ENCODE measurements at regions not wholly inside any gene's neighbourhood (a gene's known extent, or its start where the extent isn't known, plus 50 kb on each side); places are given as distances from the start of the nearest gene placed in this dataset.
"Not testable (repeated sequence)": the region's sequence is repeated elsewhere in the genome, so short reads cannot be mapped to it uniquely, and the experiment has no call there.

- DNase-seq (ENCODE audit: low read depth): no peak
- Histone ChIP-seq H3K27me3 (replicated peaks; ENCODE audit: control insufficient read depth, insufficient read depth, low read length) (peaks cover 25% of the 10 kb centered on the region), H3K4me1 (ENCODE audit: control insufficient read depth, insufficient read depth, low read length) (peaks cover 7% of the 10 kb centered on the region), H3K36me3 (ENCODE audit: control insufficient read depth, insufficient read depth, low read length, severe bottlenecking) (no peaks in the 10 kb centered on the region), H3K9ac (ENCODE audit: low read length) (no peak overlapping the region), H3K4me3 (ENCODE audit: low read length) (no peak overlapping the region), H3K9me3 (ENCODE audit: control insufficient read depth, low read length) (no peaks in the 10 kb centered on the region)
Observed at GRCh38 chr2:105538840-105539239, 140.0 kb upstream of the FHL2 start.

DNA sequence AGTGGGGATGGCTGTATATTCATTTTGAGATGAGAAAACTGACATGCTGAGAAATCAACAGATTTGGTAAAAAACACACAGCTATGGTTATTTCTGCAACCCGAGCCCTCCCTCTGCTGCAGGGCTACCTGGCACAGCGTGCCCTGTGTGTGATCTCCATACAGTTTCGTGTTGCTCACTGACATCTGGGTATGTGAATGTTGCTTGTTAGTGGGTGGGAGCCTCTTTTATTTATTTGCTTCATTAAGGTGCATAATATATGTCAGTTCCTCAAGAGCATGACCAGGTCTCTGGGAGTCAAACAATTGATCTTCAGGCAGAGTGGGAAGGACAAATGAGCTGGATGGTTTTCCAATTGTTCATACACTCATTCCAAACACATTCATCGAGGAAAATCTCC is 139.1 kb upstream of the FHL2 start:
- Histone ChIP-seq H3K4me3 (ENCODE audit: low read length) (no peak overlapping the region), H3K27me3 (replicated peaks; ENCODE audit: control insufficient read depth, insufficient read depth, low read length) (peaks cover 17% of the 10 kb centered on the region), H3K9me3 (ENCODE audit: control insufficient read depth, low read length) (no peaks in the 10 kb centered on the region), H3K9ac (ENCODE audit: low read length) (no peak overlapping the region), H3K4me1 (ENCODE audit: control insufficient read depth, insufficient read depth, low read length) (peaks cover 7% of the 10 kb centered on the region), H3K36me3 (ENCODE audit: control insufficient read depth, insufficient read depth, low read length, severe bottlenecking) (no peaks in the 10 kb centered on the region)
- no peak for DNase-seq (ENCODE audit: low read depth)

DNA sequence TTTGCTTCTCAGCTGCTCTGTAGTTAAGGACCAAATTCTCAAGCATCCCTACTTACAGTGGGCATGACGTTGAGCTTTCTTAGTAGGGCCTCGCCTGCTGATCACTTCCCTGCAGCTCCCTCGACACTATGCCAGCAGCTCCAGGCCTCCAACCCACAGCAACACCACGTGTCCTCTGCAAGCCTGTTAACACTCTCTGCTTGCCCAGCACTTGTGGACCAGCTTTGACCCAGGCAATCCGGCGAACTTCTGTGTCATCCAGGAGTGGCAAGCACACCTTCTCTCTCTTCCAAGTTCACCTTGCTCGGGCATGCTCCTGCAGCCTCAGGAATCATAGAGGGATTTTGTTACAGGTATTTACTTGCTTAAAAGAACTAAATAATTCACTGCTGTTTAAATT is 138.6 kb upstream of the FHL2 start:
- Histone ChIP-seq H3K9me3 (ENCODE audit: control insufficient read depth, low read length) (no peaks in the 10 kb centered on the region), H3K27me3 (replicated peaks; ENCODE audit: control insufficient read depth, insufficient read depth, low read length) (peaks cover 21% of the 10 kb centered on the region), H3K9ac (ENCODE audit: low read length) (no peak overlapping the region), H3K36me3 (ENCODE audit: control insufficient read depth, insufficient read depth, low read length, severe bottlenecking) (no peaks in the 10 kb centered on the region), H3K4me1 (ENCODE audit: control insufficient read depth, insufficient read depth, low read length) (peaks cover 7% of the 10 kb centered on the region), H3K4me3 (ENCODE audit: low read length) (no peak overlapping the region)
- no peak for DNase-seq (ENCODE audit: low read depth)

DNA sequence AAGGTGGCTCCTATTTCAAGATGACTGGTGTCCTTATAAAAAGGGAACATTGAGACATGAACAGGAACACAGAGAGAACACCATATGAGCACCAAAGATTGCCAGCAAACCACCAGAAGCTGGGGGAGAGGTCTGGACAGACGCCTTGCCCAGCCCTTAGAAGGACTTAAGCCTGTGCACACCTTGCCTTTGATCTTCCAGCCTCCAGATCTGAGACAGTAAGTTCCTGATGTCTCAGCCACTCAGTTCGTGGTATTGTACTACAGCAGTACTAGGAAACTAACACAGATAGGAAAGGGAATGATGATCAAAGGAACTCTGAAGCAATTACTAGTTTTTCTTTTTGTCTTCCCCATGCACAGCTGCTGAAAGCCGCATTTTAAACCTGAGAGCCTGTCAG is 137.3 kb upstream of the FHL2 start:
- DNase-seq (ENCODE audit: low read depth): no peak
- peaks cover 7% of the 10 kb centered on the region for H3K4me1 ChIP-seq (ENCODE audit: control insufficient read depth, insufficient read depth, low read length)
- H3K4me3 ChIP-seq (ENCODE audit: low read length): no peak overlapping the region
- H3K36me3 ChIP-seq (ENCODE audit: control insufficient read depth, insufficient read depth, low read length, severe bottlenecking): no peaks in the 10 kb centered on the region
- H3K9ac ChIP-seq (ENCODE audit: low read length): no peak overlapping the region
- H3K27me3 ChIP-seq (replicated peaks; ENCODE audit: control insufficient read depth, insufficient read depth, low read length): peaks cover 27% of the 10 kb centered on the region
- no peaks in the 10 kb centered on the region for H3K9me3 ChIP-seq (ENCODE audit: control insufficient read depth, low read length)

- H3K27me3 ChIP-seq (replicated peaks; ENCODE audit: control insufficient read depth, insufficient read depth, low read length): peaks cover 21% of the 10 kb centered on the region
- H3K9me3 ChIP-seq (ENCODE audit: control insufficient read depth, low read length); H3K4me3 ChIP-seq (ENCODE audit: low read length); H3K36me3 ChIP-seq (ENCODE audit: control insufficient read depth, insufficient read depth, low read length, severe bottlenecking); DNase-seq (ENCODE audit: low read depth); H3K9ac ChIP-seq (ENCODE audit: low read length); H3K4me1 ChIP-seq (ENCODE audit: control insufficient read depth, insufficient read depth, low read length): not testable (repeated sequence)
Observed at GRCh38 chr2:105529258-105529657, 130.4 kb upstream of the FHL2 start.

- H3K4me3 ChIP-seq (ENCODE audit: low read length): no peak overlapping the region
- H3K36me3 ChIP-seq (ENCODE audit: control insufficient read depth, insufficient read depth, low read length, severe bottlenecking): no peaks in the 10 kb centered on the region
- H3K27me3 ChIP-seq (replicated peaks; ENCODE audit: control insufficient read depth, insufficient read depth, low read length): peaks cover 11% of the 10 kb centered on the region
- H3K4me1 ChIP-seq (ENCODE audit: control insufficient read depth, insufficient read depth, low read length): no peaks in the 10 kb centered on the region
- H3K9me3 ChIP-seq (ENCODE audit: control insufficient read depth, low read length): no peaks in the 10 kb centered on the region
- H3K9ac ChIP-seq (ENCODE audit: low read length): no peak overlapping the region
- DNase-seq (ENCODE audit: low read depth): no peak
Observed at GRCh38 chr2:105526000-105526925, 127.4 kb upstream of the FHL2 start.

- Histone ChIP-seq H3K4me3 (ENCODE audit: low read length) (no peak overlapping the region), H3K27me3 (replicated peaks; ENCODE audit: control insufficient read depth, insufficient read depth, low read length) (peaks cover 11% of the 10 kb centered on the region), H3K9me3 (ENCODE audit: control insufficient read depth, low read length) (no peaks in the 10 kb centered on the region), H3K4me1 (ENCODE audit: control insufficient read depth, insufficient read depth, low read length) (no peaks in the 10 kb centered on the region), H3K9ac (ENCODE audit: low read length) (no peak overlapping the region), H3K36me3 (ENCODE audit: control insufficient read depth, insufficient read depth, low read length, severe bottlenecking) (no peaks in the 10 kb centered on the region)
- no peak for DNase-seq (ENCODE audit: low read depth)
Observed at GRCh38 chr2:105525201-105525600, 126.3 kb upstream of the FHL2 start.

DNA sequence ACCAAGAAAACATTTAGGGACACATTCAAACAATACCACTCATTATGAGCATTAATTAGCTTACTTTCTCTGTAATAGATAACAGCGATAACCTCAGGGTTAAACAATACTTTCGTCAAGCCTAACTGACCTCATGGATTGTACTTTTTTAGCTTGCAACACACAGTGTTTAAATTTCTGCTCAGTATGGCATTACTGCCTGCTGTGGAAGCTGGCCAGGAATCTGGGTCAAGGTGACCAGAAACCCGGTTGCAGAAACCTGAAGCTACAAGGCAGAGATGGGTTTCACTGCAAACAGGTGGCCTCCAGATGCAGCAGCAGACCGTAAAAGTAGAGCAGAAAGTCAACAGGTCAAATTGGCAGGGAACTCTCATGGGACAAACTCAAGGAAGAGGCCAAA is 123.8 kb upstream of the FHL2 start:
- Histone ChIP-seq H3K9me3 (ENCODE audit: control insufficient read depth, low read length) (no peaks in the 10 kb centered on the region), H3K9ac (ENCODE audit: low read length) (no peak overlapping the region), H3K4me3 (ENCODE audit: low read length) (no peak overlapping the region)

GRCh38 chr2:105521616-105522015 is 122.8 kb upstream of the FHL2 start:
- Histone ChIP-seq H3K4me1 (ENCODE audit: control insufficient read depth, insufficient read depth, low read length) (peaks cover 15% of the 10 kb centered on the region), H3K27me3 (replicated peaks; ENCODE audit: control insufficient read depth, insufficient read depth, low read length) (peaks cover 5% of the 10 kb centered on the region), H3K9ac (ENCODE audit: low read length) (no peak overlapping the region), H3K36me3 (ENCODE audit: control insufficient read depth, insufficient read depth, low read length, severe bottlenecking) (no peaks in the 10 kb centered on the region), H3K9me3 (ENCODE audit: control insufficient read depth, low read length) (no peaks in the 10 kb centered on the region), H3K4me3 (ENCODE audit: low read length) (no peak overlapping the region)
- DNase-seq (ENCODE audit: low read depth): no peak

More for the DNA sequence above, 123.8 kb upstream of the FHL2 start:
- peaks cover 7% of the 10 kb centered on the region for H3K4me1 ChIP-seq (ENCODE audit: control insufficient read depth, insufficient read depth, low read length)
- H3K27me3 ChIP-seq (replicated peaks; ENCODE audit: control insufficient read depth, insufficient read depth, low read length): peaks cover 11% of the 10 kb centered on the region
- no peaks in the 10 kb centered on the region for H3K36me3 ChIP-seq (ENCODE audit: control insufficient read depth, insufficient read depth, low read length, severe bottlenecking)
- DNase-seq (ENCODE audit: low read depth): no peak

- DNase-seq (ENCODE audit: low read depth): peak; percentile 75
- Histone ChIP-seq H3K4me1 (ENCODE audit: control insufficient read depth, insufficient read depth, low read length) (peaks cover 15% of the 10 kb centered on the region), H3K36me3 (ENCODE audit: control insufficient read depth, insufficient read depth, low read length, severe bottlenecking) (no peaks in the 10 kb centered on the region), H3K9me3 (ENCODE audit: control insufficient read depth, low read length) (no peaks in the 10 kb centered on the region), H3K27me3 (replicated peaks; ENCODE audit: control insufficient read depth, insufficient read depth, low read length) (peaks cover 5% of the 10 kb centered on the region), H3K9ac (ENCODE audit: low read length) (peak overlapping the region; percentile 13), H3K4me3 (ENCODE audit: low read length) (no peak overlapping the region)
Observed at GRCh38 chr2:105521176-105521575, 122.3 kb upstream of the FHL2 start.

- Histone ChIP-seq H3K9ac (ENCODE audit: low read length) (no peak overlapping the region), H3K27me3 (replicated peaks; ENCODE audit: control insufficient read depth, insufficient read depth, low read length) (no peaks in the 10 kb centered on the region), H3K36me3 (ENCODE audit: control insufficient read depth, insufficient read depth, low read length, severe bottlenecking) (no peaks in the 10 kb centered on the region), H3K4me3 (ENCODE audit: low read length) (no peak overlapping the region), H3K4me1 (ENCODE audit: control insufficient read depth, insufficient read depth, low read length) (peaks cover 15% of the 10 kb centered on the region), H3K9me3 (ENCODE audit: control insufficient read depth, low read length) (no peaks in the 10 kb centered on the region)
- no peak for DNase-seq (ENCODE audit: low read depth)
Observed at GRCh38 chr2:105519516-105519915, 120.7 kb upstream of the FHL2 start.

DNA sequence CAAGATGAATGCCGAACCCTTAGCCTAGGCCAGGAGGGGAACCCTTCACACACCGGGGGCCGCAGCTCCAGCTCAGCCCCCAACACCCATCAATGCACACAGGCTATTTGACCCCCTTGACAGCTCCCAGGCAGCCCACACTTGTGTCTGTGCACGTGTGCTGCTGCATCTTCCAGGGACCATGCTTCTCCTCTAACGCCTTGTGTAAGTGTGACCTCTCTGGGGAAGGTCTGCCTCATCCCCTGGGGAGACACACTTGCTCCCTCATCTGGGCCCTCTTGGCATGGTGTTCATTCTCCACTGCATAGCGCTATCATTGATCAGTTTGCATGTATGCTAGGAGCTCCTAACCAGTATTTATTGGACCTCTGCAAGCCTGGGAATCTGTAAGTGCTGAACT is 120.0 kb upstream of the FHL2 start:
- H3K4me1 ChIP-seq (ENCODE audit: control insufficient read depth, insufficient read depth, low read length): peaks cover 15% of the 10 kb centered on the region
- H3K36me3 ChIP-seq (ENCODE audit: control insufficient read depth, insufficient read depth, low read length, severe bottlenecking): no peaks in the 10 kb centered on the region
- no peak overlapping the region for H3K4me3 ChIP-seq (ENCODE audit: low read length)
- no peaks in the 10 kb centered on the region for H3K27me3 ChIP-seq (replicated peaks; ENCODE audit: control insufficient read depth, insufficient read depth, low read length)
- no peaks in the 10 kb centered on the region for H3K9me3 ChIP-seq (ENCODE audit: control insufficient read depth, low read length)
- no peak for DNase-seq (ENCODE audit: low read depth)
- no peak overlapping the region for H3K9ac ChIP-seq (ENCODE audit: low read length)
